H1 (cell line): ENCODE measurements at regions not wholly inside any gene's neighbourhood (a gene's known extent, or its start where the extent isn't known, plus 50 kb on each side); places are given as distances from the start of the nearest gene placed in this dataset.

ENCODE experiments used
- CTCF ChIA-PET: fragments of 300-600 bp; sonication (Branson Sonifier 250); formaldehyde crosslinking; loops from one replicate; lab custom pipeline; 2021; ENCODE audit not compliant: partially characterized antibody; lab: Charles Lee
- POLR2A ChIA-PET: fragments of 300-600 bp; sonication (Branson Sonifier 250); formaldehyde crosslinking; loops from one replicate; lab custom pipeline; 2021; ENCODE audit warnings: inconsistent platforms; ENCODE audit not compliant: partially characterized antibody; lab: Charles Lee
- DNase-seq, 2 experiments: peaks; one replicate each; pipeline versions ENCODE4 v3.0.0 to v3.0.0-alpha.2; 2010 to 2022; ENCODE audit warnings: low spot score in 2 of 2, low read depth in 1 of 2, mixed read lengths in 1 of 2
- FAIRE-seq: peaks from 2 replicates; lab custom pipeline; 2011; peaks lifted over from hg19 to GRCh38; lab: Jason Lieb, UNC
- H2AFZ ChIP-seq: 2 replicates; pipeline ENCODE4 v1.8.1; 2012; ENCODE audit warnings: low read length, inconsistent platforms
- H2AK5ac ChIP-seq: 2 replicates; pipeline ENCODE4 v1.6.1; 2013; ENCODE audit warnings: low read depth, low read length
- H2BK120ac ChIP-seq: replicated peaks from 2 replicates; pipeline ENCODE3; 2013; ENCODE audit warnings: low read depth, low read length, inconsistent platforms
- H2BK12ac ChIP-seq: 2 replicates; pipeline ENCODE4 v1.6.1; 2013; ENCODE audit warnings: low read depth, low read length
- H2BK15ac ChIP-seq: 2 replicates; pipeline ENCODE4 v1.6.1; 2013; ENCODE audit warnings: low read length
- H2BK20ac ChIP-seq: 2 replicates; pipeline ENCODE4 v1.6.1; 2013; ENCODE audit warnings: low read length
- H2BK5ac ChIP-seq: 2 replicates; pipeline ENCODE4 v1.6.1; 2013; ENCODE audit warnings: low read depth, low read length
- H3K14ac ChIP-seq: 2 replicates; pipeline ENCODE4 v1.6.1; 2013; ENCODE audit warnings: inconsistent platforms; ENCODE audit not compliant: insufficient read length
- H3K18ac ChIP-seq: 2 replicates; pipeline ENCODE4 v1.6.1; 2013; ENCODE audit warnings: low read length; ENCODE audit errors: extremely low read depth
- H3K23ac ChIP-seq: 2 replicates; pipeline ENCODE4 v1.6.1; 2013; ENCODE audit warnings: inconsistent platforms; ENCODE audit not compliant: insufficient read length
- H3K23me2 ChIP-seq: 2 replicates; pipeline ENCODE4 v1.6.1; 2013; ENCODE audit warnings: low read depth, low read length
- H3K27ac ChIP-seq: 2 replicates; pipeline ENCODE4 v1.6.1; 2011; ENCODE audit warnings: low read depth, low read length, inconsistent platforms
- H3K27me3 ChIP-seq, 4 experiments: replicated peaks in 1 of 4; 1 replicate in 1 of 4; 2 replicates in 3 of 4; pipeline versions ENCODE4 v1.6.1 to v1.8.1; 2011 to 2013; ENCODE audit warnings: low read length in 3 of 4, mild to moderate bottlenecking in 3 of 4, inconsistent platforms in 2 of 4, mixed read lengths in 2 of 4, moderate library complexity in 1 of 4; ENCODE audit not compliant: control insufficient read depth in 3 of 4, insufficient read depth in 3 of 4; ENCODE audit errors: extremely low read depth in 1 of 4
- H3K36me3 ChIP-seq, 4 experiments: 2 replicates each; pipeline versions ENCODE4 v1.6.1 to v1.8.1; 2011 to 2013; ENCODE audit warnings: mild to moderate bottlenecking in 4 of 4, low read length in 3 of 4, moderate library complexity in 2 of 4, control low read depth in 1 of 4, inconsistent platforms in 1 of 4; ENCODE audit not compliant: insufficient read depth in 4 of 4, control insufficient read depth in 2 of 4
- H3K4ac ChIP-seq: replicated peaks from 2 replicates; pipeline ENCODE3; 2013; ENCODE audit warnings: low read length, low read depth, mixed read lengths, inconsistent platforms; ENCODE audit not compliant: insufficient read length
- H3K4me1 ChIP-seq, 4 experiments: replicated peaks in 1 of 4; 1 replicate in 1 of 4; 2 replicates in 3 of 4; pipeline versions ENCODE4 v1.6.1 to v1.8.1; 2011 to 2013; ENCODE audit warnings: low read length in 3 of 4, inconsistent platforms in 2 of 4, mixed read lengths in 1 of 4; ENCODE audit not compliant: insufficient read depth in 4 of 4, control insufficient read depth in 3 of 4
- H3K4me2 ChIP-seq, 2 experiments: 2 replicates each; pipeline versions ENCODE4 v1.6.1 to v1.8.1; 2011 to 2013; ENCODE audit warnings: low read depth in 2 of 2, low read length in 2 of 2, control low read depth in 1 of 2, inconsistent platforms in 1 of 2, mild to moderate bottlenecking in 1 of 2; ENCODE audit not compliant: insufficient read depth in 1 of 2
- H3K4me3 ChIP-seq, 4 experiments: fragments of 200-600, 300-600 bp in 1 of 4; sonication (generic), shearing (Covaris generic), sonication (Bioruptor Twin) in 1 of 4; 2 replicates each; pipeline versions ENCODE4 v1.5.1 to v1.8.1; 2011 to 2016; ENCODE audit warnings: low read length in 4 of 4, low read depth in 3 of 4, control low read depth in 2 of 4, inconsistent platforms in 2 of 4, mild to moderate bottlenecking in 2 of 4, mixed read lengths in 1 of 4, moderate library complexity in 1 of 4; ENCODE audit not compliant: insufficient read depth in 2 of 4; ENCODE audit errors: extremely low read depth in 1 of 4
- H3K56ac ChIP-seq: replicated peaks from 2 replicates; pipeline ENCODE3; 2013; ENCODE audit warnings: low read depth, mild to moderate bottlenecking, mixed read lengths, low read length, inconsistent platforms; ENCODE audit not compliant: insufficient read length
- H3K79me1 ChIP-seq: 2 replicates; pipeline ENCODE4 v1.6.1; 2013; ENCODE audit warnings: low read depth, low read length, control low read depth
- H3K79me2 ChIP-seq, 2 experiments: 2 replicates each; pipeline versions ENCODE4 v1.6.1 to v1.8.1; 2012 to 2013; ENCODE audit warnings: low read length in 2 of 2, mild to moderate bottlenecking in 2 of 2, inconsistent platforms in 1 of 2; ENCODE audit not compliant: insufficient read depth in 2 of 2, control insufficient read depth in 1 of 2
- H3K9ac ChIP-seq, 4 experiments: replicated peaks in 1 of 4; 1 replicate in 1 of 4; 2 replicates in 3 of 4; pipeline versions ENCODE4 v1.6.1 to v1.8.1; 2011 to 2013; ENCODE audit warnings: low read depth in 3 of 4, low read length in 3 of 4, control low read depth in 2 of 4, mild to moderate bottlenecking in 2 of 4, moderate library complexity in 2 of 4, inconsistent platforms in 1 of 4; ENCODE audit errors: extremely low read depth in 1 of 4
- H3K9me3 ChIP-seq, 2 experiments: 2 replicates each; pipeline versions ENCODE4 v1.6.1 to v1.8.1; 2012 to 2013; ENCODE audit warnings: mild to moderate bottlenecking in 2 of 2, moderate library complexity in 2 of 2, control low read depth in 1 of 2, inconsistent platforms in 1 of 2, low read depth in 1 of 2, low read length in 1 of 2, mixed read lengths in 1 of 2; ENCODE audit not compliant: insufficient read depth in 2 of 2
- H4K20me1 ChIP-seq, 2 experiments: replicated peaks in 1 of 2; 2 replicates each; pipeline versions ENCODE3 to v1.8.1; 2011 to 2013; ENCODE audit warnings: inconsistent platforms in 2 of 2, low read length in 2 of 2, mild to moderate bottlenecking in 1 of 2; ENCODE audit not compliant: insufficient read depth in 2 of 2, control insufficient read depth in 1 of 2
- H4K5ac ChIP-seq: 2 replicates; pipeline ENCODE4 v1.6.1; 2013; ENCODE audit warnings: low read length, low read depth, mixed read lengths, inconsistent platforms; ENCODE audit not compliant: insufficient read length
- H4K8ac ChIP-seq: 2 replicates; pipeline ENCODE4 v1.8.0; 2013; ENCODE audit warnings: mild to moderate bottlenecking, moderate library complexity, low read length, inconsistent platforms; ENCODE audit not compliant: insufficient read depth; ENCODE audit errors: extremely low read depth
- H4K91ac ChIP-seq: replicated peaks from 2 replicates; pipeline ENCODE3; 2013; ENCODE audit warnings: low read length, mixed read lengths, inconsistent platforms; ENCODE audit not compliant: insufficient read length
- BACH1 ChIP-seq: IDR thresholded peaks from 2 replicates; pipeline ENCODE4 v1.6.1; 2012; ENCODE audit warnings: low read length, improper control_type of control experiment
- CREB1 ChIP-seq: IDR thresholded peaks from 2 replicates; pipeline ENCODE4 v1.6.1; 2012; ENCODE audit warnings: inconsistent platforms
- SRF ChIP-seq: IDR thresholded peaks from 2 replicates; pipeline ENCODE4 v1.6.1; 2011; ENCODE audit warnings: mild to moderate bottlenecking, low read depth, low read length, moderate library complexity
- WGBS, 2 experiments: shearing (Covaris generic) in 1 of 2; methylation state at CpG; one replicate each; pipeline versions ENCODE4 v1.1.6 to v1.1.7; 2013 to 2015; ENCODE audit warnings: low lambda C conversion rate in 2 of 2, mixed read lengths in 2 of 2, inconsistent platforms in 1 of 2, low coverage in 1 of 2, missing lambda C conversion rate in 1 of 2; ENCODE audit not compliant: insufficient replicate concordance in 2 of 2, insufficient coverage in 1 of 2, insufficient read length in 1 of 2; ENCODE audit errors: extremely low coverage in 1 of 2, missing lambda C conversion rate in 1 of 2; 5-methylcytosine and 5-hydroxymethylcytosine counted together

DNA sequence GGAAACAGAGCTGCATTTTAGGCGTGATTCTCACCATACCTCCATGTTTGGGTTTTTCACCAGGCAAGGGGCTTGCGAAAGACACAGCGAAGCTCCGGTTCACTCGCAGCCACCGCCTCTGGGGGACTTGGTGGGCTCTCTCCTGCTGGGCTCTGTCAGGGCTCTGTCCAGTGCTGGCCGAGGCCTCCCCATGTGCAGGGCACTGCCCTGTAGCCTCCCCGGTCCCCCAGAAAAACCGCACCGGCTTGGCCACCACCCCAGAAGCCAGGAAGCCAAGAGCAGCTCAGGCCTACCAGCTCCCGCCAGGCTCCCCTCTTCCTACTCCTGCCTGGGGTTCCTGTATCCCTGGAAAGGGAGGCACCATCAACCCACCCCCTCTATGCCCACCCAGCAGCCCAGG is 151.5 kb downstream of the CTTN start:
- Histone ChIP-seq H2AFZ (no peak overlapping the region), H3K56ac (no peak overlapping the region), H3K4me3 (no peak overlapping the region), H3K23me2 (no peaks in the 10 kb centered on the region), H3K23ac (no peak overlapping the region), H3K14ac (no peak overlapping the region), H3K27me3 (no peaks in the 10 kb centered on the region), H4K20me1 (peaks cover 2 to 6% of the 10 kb centered on the region in 2 experiments), H3K9me3 (no peaks in the 10 kb centered on the region; a peak in 1 of 4 replicates), H4K91ac (no peak overlapping the region), H3K9ac (no peak overlapping the region), H3K79me2 (no peaks in the 10 kb centered on the region), H2BK15ac (no peak overlapping the region), H3K27ac (no peak overlapping the region), H4K5ac (no peak overlapping the region), H3K18ac (no peak overlapping the region), H2BK5ac (no peak overlapping the region), H2BK20ac (no peak overlapping the region), H2BK120ac (no peak overlapping the region), H4K8ac (no peak overlapping the region), H3K4me1 (peaks cover 0 to 23% (median 16%) of the 10 kb centered on the region in 4 experiments; a peak in 6 of 7 replicates), H2AK5ac (no peak overlapping the region), H3K36me3 (no peaks in the 10 kb centered on the region; a peak in 1 of 8 replicates), H3K4me2 (no peak overlapping the region), H2BK12ac (no peak overlapping the region), H3K4ac (no peak overlapping the region), H3K79me1 (peaks cover 6% of the 10 kb centered on the region; the same call in 1 of the 2 replicates)
- 90% methylated on average over 11 of the region's 11 CpGs; no CpG with 5 or more reads in 1 of the 2 experiments for WGBS, 2 experiments
- CTCF ChIA-PET, result interaction anchor here (0.6 to 2.5 kb wide), 15 partner anchors 8 to 169 kb away, joined by 3 to 9 read pairs (median 3); no protein-coding TSS in a partner anchor
- TF ChIP-seq CREB1 (no peak), BACH1 (no peak), SRF (no peak)
- DNase-seq (no peak), FAIRE-seq (no peak)
- POLR2A ChIA-PET, result interaction anchor here (1.0 kb wide), 1 partner anchor 18 kb away, joined by 3 read pairs; no protein-coding TSS in a partner anchor
